ENCODE measurements at regions not wholly inside any gene's neighbourhood (a gene's known extent, or its start where the extent isn't known, plus 50 kb on each side); places are given as distances from the start of the nearest gene placed in this dataset.
"Not testable (repeated sequence)": the region's sequence is repeated elsewhere in the genome, so short reads cannot be mapped to it uniquely, and the experiment has no call there.

- no peak for DNase-seq (ENCODE audit: low spot score)
Observed at GRCh38 chr1:222865718-222866117, 50.9 kb downstream of the DISP1 start.

GRCh38 chr1:222867316-222867715, 52.5 kb downstream of the DISP1 start:
- no peak for DNase-seq (ENCODE audit: low spot score)

GRCh38 chr1:222876182-222876581, 61.3 kb downstream of the DISP1 start:
- DNase-seq (ENCODE audit: low spot score) = no peak

GRCh38 chr1:222877854-222878253, 63.0 kb downstream of the DISP1 start:
- no peak for DNase-seq (ENCODE audit: low spot score)

- DNase-seq (ENCODE audit: low spot score) = peak; percentile 76
Observed at GRCh38 chr1:222880587-222880986, 65.7 kb downstream of the DISP1 start.

GRCh38 chr1:222886194-222886854, 71.5 kb downstream of the DISP1 start:
- DNase-seq (ENCODE audit: low spot score) = no peak

GRCh38 chr1:222886878-222887351, 72.1 kb downstream of the DISP1 start:
- DNase-seq (ENCODE audit: low spot score) = no peak

- DNase-seq (ENCODE audit: low spot score) = no peak
Observed at GRCh38 chr1:222889440-222889839, 74.6 kb downstream of the DISP1 start.

- no peak for DNase-seq (ENCODE audit: low spot score)
Observed at GRCh38 chr1:222890716-222891115, 75.9 kb downstream of the DISP1 start.

- no peak for DNase-seq (ENCODE audit: low spot score)
Observed at GRCh38 chr1:222891578-222891977, 76.7 kb downstream of the DISP1 start.

- peak; percentile 83 for DNase-seq (ENCODE audit: low spot score)
Observed at GRCh38 chr1:222892137-222892769, 77.4 kb downstream of the DISP1 start.

GRCh38 chr1:222893255-222893654, 78.4 kb downstream of the DISP1 start:
- peak; percentile 30 for DNase-seq (ENCODE audit: low spot score)

GRCh38 chr1:222894331-222894730, 79.5 kb downstream of the DISP1 start:
- DNase-seq (ENCODE audit: low spot score) = no peak

GRCh38 chr1:222896630-222897526, 82.0 kb downstream of the DISP1 start:
- DNase-seq (ENCODE audit: low spot score) = no peak

GRCh38 chr1:222897527-222898190, 82.8 kb downstream of the DISP1 start:
- peak; percentile 25 for DNase-seq (ENCODE audit: low spot score)

- DNase-seq (ENCODE audit: low spot score) = no peak
Observed at GRCh38 chr1:222898191-222898527, 83.3 kb downstream of the DISP1 start.

- DNase-seq (ENCODE audit: low spot score) = no peak
Observed at GRCh38 chr1:222899471-222899870, 84.6 kb downstream of the DISP1 start.

- DNase-seq (ENCODE audit: low spot score) = peak; percentile 13
Observed at GRCh38 chr1:222904451-222904850, 89.6 kb downstream of the DISP1 start.

GRCh38 chr1:222905151-222905550, 90.3 kb downstream of the DISP1 start:
- DNase-seq (ENCODE audit: low spot score) = no peak

- not testable (repeated sequence) for DNase-seq (ENCODE audit: low spot score)
Observed at GRCh38 chr1:222906271-222906739, 91.5 kb downstream of the DISP1 start.

GRCh38 chr1:222909586-222909985, 94.7 kb downstream of the DISP1 start:
- DNase-seq (ENCODE audit: low spot score) = peak; percentile 11

- peak; percentile 32 for DNase-seq (ENCODE audit: low spot score)
Observed at GRCh38 chr1:222910699-222911098, 95.9 kb downstream of the DISP1 start.
